RWPE1 (cell line): ENCODE measurements at regions not wholly inside any gene's neighbourhood (a gene's known extent, or its start where the extent isn't known, plus 50 kb on each side); places are given as distances from the start of the nearest gene placed in this dataset.
A peak's percentile ranks its signal among the peaks of the same experiment; 100 is the strongest.
"Not testable (repeated sequence)": the region's sequence is repeated elsewhere in the genome, so short reads cannot be mapped to it uniquely, and the experiment has no call there.

Source experiments
- CTCF ChIA-PET: fragments of 350-600 bp; sonication (Branson Sonifier 250); formaldehyde crosslinking; extraction: SDS; loops from one replicate; lab custom pipeline; 2021; lab: Yijun Ruan, JAX
- POLR2A ChIA-PET: fragments of 400-600 bp; formaldehyde crosslinking; extraction: SDS; loops from one replicate; lab custom pipeline; 2020; ENCODE audit warnings: antibody characterized with exemption; ENCODE audit not compliant: low non-redundant PET; lab: Yijun Ruan, JAX
- DNase-seq: peaks from one replicate; pipeline ENCODE4 v3.0.0; 2012; ENCODE audit warnings: low spot score
- H3K27ac ChIP-seq: fragments of 450-650 bp; 2 replicates; pipeline ENCODE4 v1.5.1; 2017
- TF ChIP-seq, protein P1 (sequence below): fragments of 450-650 bp; conservative IDR thresholded peaks from 2 replicates; pipeline ENCODE4 v1.5.1; 2017; ENCODE audit warnings: low read depth, mild to moderate bottlenecking

DNA sequence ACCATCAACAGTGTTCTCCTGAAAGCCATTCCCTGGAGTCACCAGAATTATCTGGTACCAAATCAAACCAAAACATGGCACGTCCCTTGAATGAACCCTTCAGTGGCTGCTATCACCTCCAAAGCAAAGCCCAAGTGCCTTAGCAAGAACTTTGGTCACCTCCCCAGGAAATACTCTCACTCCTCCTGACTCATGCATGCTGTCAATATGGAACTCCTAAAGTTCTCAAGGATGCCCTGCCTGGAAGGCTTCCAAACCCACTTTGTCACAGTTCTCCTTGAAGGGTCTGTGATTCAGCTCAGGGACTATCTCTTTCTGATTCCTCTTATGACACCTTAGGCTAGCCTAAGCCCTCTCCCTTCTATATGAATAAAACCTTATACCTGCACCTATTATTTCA is 146.1 kb upstream of the RUNX1 start:
- ChIA-PET POLR2A (no interaction called here), CTCF (no interaction called here)
- DNase-seq, result no peak
- H3K27ac ChIP-seq, result no peak overlapping the region
- TF ChIP-seq, protein P1, sequence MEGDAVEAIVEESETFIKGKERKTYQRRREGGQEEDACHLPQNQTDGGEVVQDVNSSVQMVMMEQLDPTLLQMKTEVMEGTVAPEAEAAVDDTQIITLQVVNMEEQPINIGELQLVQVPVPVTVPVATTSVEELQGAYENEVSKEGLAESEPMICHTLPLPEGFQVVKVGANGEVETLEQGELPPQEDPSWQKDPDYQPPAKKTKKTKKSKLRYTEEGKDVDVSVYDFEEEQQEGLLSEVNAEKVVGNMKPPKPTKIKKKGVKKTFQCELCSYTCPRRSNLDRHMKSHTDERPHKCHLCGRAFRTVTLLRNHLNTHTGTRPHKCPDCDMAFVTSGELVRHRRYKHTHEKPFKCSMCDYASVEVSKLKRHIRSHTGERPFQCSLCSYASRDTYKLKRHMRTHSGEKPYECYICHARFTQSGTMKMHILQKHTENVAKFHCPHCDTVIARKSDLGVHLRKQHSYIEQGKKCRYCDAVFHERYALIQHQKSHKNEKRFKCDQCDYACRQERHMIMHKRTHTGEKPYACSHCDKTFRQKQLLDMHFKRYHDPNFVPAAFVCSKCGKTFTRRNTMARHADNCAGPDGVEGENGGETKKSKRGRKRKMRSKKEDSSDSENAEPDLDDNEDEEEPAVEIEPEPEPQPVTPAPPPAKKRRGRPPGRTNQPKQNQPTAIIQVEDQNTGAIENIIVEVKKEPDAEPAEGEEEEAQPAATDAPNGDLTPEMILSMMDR, result no peak

DNA sequence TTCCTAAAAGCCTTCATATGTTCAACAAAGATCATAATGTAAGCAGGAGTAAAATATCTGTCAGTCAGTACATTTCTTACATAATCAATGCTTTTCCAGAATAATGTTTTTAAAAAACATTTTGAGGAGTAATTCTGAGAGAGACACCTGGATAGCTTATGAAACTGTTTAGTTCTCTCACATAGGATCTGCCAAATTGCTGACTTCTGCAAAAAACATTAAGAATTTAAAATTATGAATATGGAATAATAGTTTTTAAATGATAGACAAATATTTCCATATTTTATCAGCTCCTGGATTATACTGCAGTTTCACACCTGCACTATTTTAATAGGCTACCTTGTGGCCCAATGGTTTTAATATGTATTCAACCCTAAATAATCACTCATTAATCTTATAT is 142.7 kb upstream of the RUNX1 start:
- TF ChIP-seq, protein P1, result no peak
- POLR2A ChIA-PET, result no interaction called here
- no peak for DNase-seq
- CTCF ChIA-PET, result no interaction called here
- no peak overlapping the region for H3K27ac ChIP-seq

DNA sequence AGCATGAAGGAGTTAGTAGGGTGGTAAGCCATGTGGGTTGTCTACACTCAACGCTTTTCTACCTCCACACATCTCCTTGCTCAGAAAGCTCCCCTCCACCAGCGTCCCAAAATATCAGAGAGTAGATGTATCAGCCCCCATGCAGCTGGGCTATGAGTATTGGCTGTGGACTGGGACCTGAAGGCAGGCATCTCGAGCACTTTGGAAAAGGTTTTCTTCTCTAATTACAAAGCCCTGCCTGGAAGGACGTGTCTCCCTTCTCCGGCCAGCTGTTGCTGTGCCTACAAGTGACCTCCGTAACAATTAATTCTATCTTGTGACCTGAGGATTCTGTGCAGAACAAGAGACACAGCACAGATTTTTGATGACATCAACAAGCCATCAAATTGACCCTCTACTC is 142.0 kb upstream of the RUNX1 start:
- TF ChIP-seq, protein P1, result no peak
- H3K27ac ChIP-seq, result no peak overlapping the region
- CTCF ChIA-PET, result interaction anchor here (0.5 kb wide), 1 partner anchor 243 kb away, joined by 3 read pairs; no protein-coding TSS in a partner anchor
- POLR2A ChIA-PET, result no interaction called here
- DNase-seq, result no peak

DNA sequence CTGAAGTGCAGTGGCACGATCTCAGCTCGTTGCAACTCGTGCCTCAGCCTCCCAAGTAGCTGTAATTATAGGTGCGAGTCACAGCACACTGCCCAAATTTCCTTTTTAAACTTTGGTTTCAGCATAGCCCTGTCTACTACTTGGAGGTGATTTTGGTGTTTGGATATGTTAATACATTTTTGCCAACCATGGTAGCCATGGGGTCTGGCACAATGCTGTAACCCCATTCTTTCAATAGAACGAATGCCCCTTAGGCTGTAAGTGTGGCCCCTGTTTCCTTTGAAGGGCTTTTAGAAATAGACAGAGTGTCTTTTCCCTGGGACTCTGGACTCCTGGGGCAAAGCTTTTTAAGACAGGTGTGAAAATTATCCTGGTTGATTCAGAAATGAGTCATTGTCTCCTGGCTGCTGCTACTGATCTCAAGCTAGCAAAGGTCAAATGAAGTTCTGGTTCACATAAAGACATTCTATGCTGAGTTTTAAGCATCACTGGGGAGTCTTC is 141.1 kb upstream of the RUNX1 start:
- peak; percentile 77 for DNase-seq
- TF ChIP-seq, protein P1, result no peak
- ChIA-PET POLR2A (no interaction called here), CTCF (interaction anchor here (0.5 kb wide), 1 partner anchor 243 kb away, joined by 3 read pairs; no protein-coding TSS in a partner anchor)
- no peak overlapping the region for H3K27ac ChIP-seq

DNA sequence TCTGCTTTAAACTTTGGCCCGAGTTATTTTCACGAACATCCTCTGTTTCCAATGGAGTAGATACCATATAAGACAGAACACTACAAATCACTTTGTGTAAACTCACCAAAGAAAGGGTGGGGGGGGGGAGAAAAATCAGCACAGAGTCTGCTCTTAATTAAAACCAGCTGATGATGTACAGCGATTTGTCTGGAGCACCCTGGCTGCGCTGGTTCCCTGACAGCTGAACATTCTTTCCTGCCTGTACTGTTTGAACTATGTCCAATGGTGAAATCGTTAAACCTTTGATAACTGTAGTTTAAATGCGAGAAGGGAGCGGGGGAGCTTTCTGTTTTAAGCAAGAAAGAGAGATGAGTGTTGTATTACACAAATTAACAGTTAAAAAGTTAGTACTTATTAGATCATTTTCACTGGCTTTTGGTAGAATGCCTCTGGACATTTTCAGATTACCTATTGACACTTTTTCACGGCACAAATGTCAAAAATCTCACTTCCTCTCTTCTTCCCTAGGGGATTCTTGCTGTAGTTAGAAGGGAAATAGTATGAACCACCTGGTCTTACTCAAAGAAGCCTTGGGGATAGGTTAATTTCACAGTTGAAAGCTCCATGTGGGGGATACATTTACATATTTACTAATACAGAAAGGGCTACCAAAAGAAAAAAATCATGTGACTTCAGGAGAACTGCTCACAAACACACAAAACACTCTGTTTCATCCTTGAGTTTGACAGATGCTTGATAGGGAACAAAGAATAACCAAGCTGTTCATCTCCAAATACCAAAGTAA is 140.2 kb upstream of the RUNX1 start:
- TF ChIP-seq, protein P1, result no peak
- ChIA-PET POLR2A (no interaction called here), CTCF (interaction anchor here (0.5 kb wide), 1 partner anchor 142 kb away, joined by 3 read pairs; no protein-coding TSS in a partner anchor)
- DNase-seq, result no peak
- no peak overlapping the region for H3K27ac ChIP-seq

DNA sequence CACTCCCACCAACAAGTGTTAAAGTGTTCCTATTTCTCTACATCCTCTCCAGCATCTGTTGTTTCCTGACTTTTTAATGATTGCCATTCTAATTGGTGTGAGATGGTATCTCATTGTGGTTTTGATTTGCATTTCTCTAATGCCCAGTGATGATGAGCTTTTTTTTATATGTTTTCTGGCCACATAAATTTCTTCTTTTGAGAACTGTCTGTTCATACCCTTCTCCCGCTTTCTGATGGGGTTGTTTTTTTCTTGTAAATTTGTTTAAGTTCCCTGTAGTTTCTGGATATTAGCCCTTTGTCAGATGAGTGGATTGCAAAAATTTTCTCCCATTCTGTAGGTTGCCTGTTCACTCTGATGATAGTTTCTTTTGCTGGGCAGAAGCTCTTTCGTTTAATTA is 134.3 kb upstream of the RUNX1 start:
- H3K27ac ChIP-seq, CTCF ChIA-PET, POLR2A ChIA-PET, DNase-seq: not testable (repeated sequence)

DNA sequence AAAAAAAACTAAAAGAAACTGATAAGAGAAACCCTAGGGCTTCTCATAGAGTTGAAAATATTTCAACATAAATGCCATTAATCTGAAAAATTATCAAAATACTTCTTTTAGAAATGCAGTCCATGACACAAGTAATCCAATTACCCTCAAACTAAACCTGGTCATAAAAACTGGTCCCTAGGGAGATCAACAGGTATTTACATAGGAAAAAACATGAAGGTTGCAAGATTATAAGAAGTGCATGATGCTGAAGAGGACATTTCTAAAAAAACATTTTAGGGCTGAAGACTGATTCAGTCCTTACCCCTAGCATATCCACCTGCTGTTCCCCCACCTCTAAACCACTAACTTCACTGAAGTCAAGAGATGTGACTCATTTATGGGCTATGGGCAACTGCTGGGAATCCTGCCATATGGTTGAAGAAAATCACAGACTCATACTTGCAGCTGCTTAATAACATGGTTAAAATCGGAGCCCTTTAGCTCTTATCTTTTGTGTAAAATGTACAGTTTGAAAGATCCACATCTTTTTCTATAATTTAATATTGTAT is 131.0 kb upstream of the RUNX1 start:
- ChIA-PET POLR2A (no interaction called here), CTCF (no interaction called here)
- TF ChIP-seq, protein P1, result no peak
- DNase-seq, result peak; percentile 47
- no peak overlapping the region for H3K27ac ChIP-seq
